HEK293 (cell line): ENCODE measurements at regions not wholly inside any gene's neighbourhood (a gene's known extent, or its start where the extent isn't known, plus 50 kb on each side); places are given as distances from the start of the nearest gene placed in this dataset.

Experiments used
- CTCF ChIP-seq: fragments of 450-650 bp; formaldehyde crosslinking; IDR thresholded peaks from 2 replicates; pipeline ENCODE4 v1.5.1; 2016; ENCODE audit warnings: missing biosample characterization, missing genetic modification characterization
- EGR2 ChIP-seq: fragments of 450-650 bp; formaldehyde crosslinking; IDR thresholded peaks from 2 replicates; pipeline ENCODE4 v1.5.1; 2016; ENCODE audit warnings: low read depth, missing biosample characterization, missing genetic modification characterization
- SP3 ChIP-seq: fragments of 450-650 bp; formaldehyde crosslinking; IDR thresholded peaks from 2 replicates; pipeline ENCODE4 v1.5.1; 2016; ENCODE audit warnings: missing biosample characterization, missing genetic modification characterization
- SP7 ChIP-seq: fragments of 450-650 bp; formaldehyde crosslinking; IDR thresholded peaks from 2 replicates; pipeline ENCODE4 v1.5.1; 2016; ENCODE audit warnings: missing biosample characterization, missing genetic modification characterization
- ZNF571 ChIP-seq: fragments of 450-650 bp; formaldehyde crosslinking; IDR thresholded peaks from 2 replicates; pipeline ENCODE4 v1.5.0; 2017; ENCODE audit warnings: missing biosample characterization, missing genetic modification characterization
- ZNF776 ChIP-seq: fragments of 450-650 bp; formaldehyde crosslinking; IDR thresholded peaks from 2 replicates; pipeline ENCODE4 v1.5.0; 2017; ENCODE audit warnings: missing biosample characterization, missing genetic modification characterization, borderline replicate concordance
- ZSCAN4 ChIP-seq: fragments of 450-650 bp; formaldehyde crosslinking; IDR thresholded peaks from 2 replicates; pipeline ENCODE4 v1.5.1; 2017; ENCODE audit warnings: missing biosample characterization, missing genetic modification characterization

DNA sequence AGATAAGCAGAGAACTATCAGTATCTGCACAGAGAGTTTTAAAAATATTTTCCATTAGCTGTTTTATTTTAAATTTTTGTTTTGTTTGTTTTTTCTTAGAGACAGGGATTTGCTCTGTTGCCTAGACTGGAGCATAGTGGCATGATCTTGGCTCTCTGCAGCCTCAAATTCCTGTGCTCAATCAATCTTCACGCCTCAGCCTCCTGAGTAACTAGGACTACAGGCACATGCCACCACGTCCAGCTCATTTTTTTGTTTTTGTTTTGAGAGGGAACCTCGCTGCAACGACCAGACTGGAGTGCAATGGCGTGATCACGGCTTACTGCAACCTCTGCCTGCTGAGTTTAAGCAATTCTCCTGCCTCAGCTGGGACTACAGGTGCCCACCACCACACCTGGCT lies 138.2 kb upstream of the LPAR1 start:
- TF ChIP-seq CTCF (tag by site-specific recombination) (no peak), EGR2 (tag by site-specific recombination) (no peak), SP3 (no peak), ZSCAN4 (tag by site-specific recombination) (no peak), ZNF776 (tag by site-specific recombination) (no peak), ZNF571 (tag by site-specific recombination) (no peak), SP7 (tag by site-specific recombination) (no peak)
